Epithelial cell of esophagus (primary cell): ENCODE measurements at regions not wholly inside any gene's neighbourhood (a gene's known extent, or its start where the extent isn't known, plus 50 kb on each side); places are given as distances from the start of the nearest gene placed in this dataset.

Experiments
- DNase-seq: peaks from one replicate; pipeline ENCODE4 v3.0.0; 2010; ENCODE audit warnings: low read depth
- H3K4me3 ChIP-seq: 2 replicates; pipeline ENCODE4 v1.5.1; 2011; ENCODE audit warnings: mild to moderate bottlenecking, low read length, control low read depth
- TF ChIP-seq, protein P1 (sequence below): IDR thresholded peaks from 2 replicates; pipeline ENCODE4 v1.5.1; 2011; ENCODE audit warnings: low read depth, mild to moderate bottlenecking, low read length, control low read depth, inconsistent platforms; ENCODE audit not compliant: insufficient read depth; ENCODE audit errors: missing control alignments

DNA sequence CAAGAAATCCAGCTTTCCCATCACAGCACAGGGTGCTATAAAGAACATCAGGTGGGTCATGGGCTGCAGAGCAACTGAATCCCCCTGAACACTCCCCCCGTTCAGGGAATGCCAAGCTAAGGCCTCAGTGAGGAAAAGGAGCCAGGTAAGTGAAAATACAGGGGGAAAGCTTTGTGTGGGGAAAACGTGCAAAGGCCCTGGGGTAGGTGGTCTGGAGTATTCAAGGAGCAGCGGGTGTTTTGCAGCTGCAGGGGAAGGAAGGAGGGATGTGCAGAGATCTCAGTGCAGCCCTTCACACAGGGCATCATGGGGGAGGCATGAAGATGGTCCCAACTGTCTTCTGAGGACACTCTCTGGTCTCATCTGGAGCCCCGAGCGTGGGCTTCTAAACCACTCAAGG is 119.2 kb downstream of the ETS2 start:
- TF ChIP-seq, protein P1, sequence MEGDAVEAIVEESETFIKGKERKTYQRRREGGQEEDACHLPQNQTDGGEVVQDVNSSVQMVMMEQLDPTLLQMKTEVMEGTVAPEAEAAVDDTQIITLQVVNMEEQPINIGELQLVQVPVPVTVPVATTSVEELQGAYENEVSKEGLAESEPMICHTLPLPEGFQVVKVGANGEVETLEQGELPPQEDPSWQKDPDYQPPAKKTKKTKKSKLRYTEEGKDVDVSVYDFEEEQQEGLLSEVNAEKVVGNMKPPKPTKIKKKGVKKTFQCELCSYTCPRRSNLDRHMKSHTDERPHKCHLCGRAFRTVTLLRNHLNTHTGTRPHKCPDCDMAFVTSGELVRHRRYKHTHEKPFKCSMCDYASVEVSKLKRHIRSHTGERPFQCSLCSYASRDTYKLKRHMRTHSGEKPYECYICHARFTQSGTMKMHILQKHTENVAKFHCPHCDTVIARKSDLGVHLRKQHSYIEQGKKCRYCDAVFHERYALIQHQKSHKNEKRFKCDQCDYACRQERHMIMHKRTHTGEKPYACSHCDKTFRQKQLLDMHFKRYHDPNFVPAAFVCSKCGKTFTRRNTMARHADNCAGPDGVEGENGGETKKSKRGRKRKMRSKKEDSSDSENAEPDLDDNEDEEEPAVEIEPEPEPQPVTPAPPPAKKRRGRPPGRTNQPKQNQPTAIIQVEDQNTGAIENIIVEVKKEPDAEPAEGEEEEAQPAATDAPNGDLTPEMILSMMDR = no peak

DNA sequence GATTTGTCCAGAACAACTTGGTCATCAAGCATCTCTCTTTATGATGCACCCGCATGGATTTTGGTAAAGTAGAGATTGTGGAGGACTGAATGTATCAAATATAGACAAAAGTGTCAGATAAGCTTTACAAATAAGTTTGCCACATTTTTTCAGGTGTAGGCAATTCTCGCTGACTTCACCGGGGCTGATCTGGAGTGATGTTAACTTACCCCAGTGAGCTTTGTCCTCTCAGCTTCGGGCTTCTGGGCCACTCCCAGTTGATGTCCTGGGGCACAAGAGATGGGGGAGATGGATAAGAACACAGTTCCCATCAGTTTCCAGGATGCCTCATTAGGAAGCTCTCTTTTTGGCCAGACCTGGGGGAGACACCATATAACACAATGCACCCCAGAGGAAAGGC is 117.7 kb downstream of the ETS2 start:
- TF ChIP-seq, protein P1 = no peak
- no peak overlapping the region for H3K4me3 ChIP-seq
- no peak for DNase-seq

More for the DNA sequence above, 119.2 kb downstream of the ETS2 start:
- H3K4me3 ChIP-seq = no peak overlapping the region
- no peak for DNase-seq

DNA sequence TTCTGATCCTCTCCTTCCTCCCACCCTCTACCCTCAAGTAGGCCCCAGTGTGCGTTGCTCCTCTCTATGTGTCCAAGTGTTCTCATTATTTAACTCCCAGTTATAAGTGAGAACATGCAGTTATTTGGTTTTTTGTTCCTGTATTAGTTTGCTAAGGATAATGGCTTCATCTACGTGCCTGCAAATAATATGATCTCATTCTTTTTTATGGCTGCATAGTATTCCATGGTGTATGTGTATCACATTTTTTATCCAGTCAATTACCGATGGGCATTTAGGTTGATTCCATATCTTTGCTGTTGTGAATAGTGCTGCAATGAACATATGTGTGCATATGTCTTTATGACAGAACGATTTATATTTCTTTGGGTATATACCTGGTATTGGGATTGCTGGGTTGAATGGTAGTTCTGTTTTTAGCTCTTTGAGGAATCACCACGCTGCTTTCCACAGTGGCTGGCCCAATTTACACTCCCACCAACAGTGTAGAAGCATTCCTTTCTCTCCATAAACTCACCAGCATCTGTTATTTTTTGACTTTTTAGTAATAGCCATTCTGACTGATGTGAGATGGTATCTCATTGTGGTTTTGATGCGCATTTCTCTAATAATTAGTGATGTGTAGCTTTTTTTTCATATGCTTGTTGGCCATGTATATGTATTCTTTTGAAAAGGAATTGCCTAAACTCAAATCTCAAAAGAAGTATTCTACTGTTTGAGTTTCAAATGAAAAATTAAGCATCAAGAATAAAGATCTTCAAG is 116.9 kb downstream of the ETS2 start:
- H3K4me3 ChIP-seq = no peak overlapping the region
- DNase-seq = no peak
- TF ChIP-seq, protein P1 = no peak

DNA sequence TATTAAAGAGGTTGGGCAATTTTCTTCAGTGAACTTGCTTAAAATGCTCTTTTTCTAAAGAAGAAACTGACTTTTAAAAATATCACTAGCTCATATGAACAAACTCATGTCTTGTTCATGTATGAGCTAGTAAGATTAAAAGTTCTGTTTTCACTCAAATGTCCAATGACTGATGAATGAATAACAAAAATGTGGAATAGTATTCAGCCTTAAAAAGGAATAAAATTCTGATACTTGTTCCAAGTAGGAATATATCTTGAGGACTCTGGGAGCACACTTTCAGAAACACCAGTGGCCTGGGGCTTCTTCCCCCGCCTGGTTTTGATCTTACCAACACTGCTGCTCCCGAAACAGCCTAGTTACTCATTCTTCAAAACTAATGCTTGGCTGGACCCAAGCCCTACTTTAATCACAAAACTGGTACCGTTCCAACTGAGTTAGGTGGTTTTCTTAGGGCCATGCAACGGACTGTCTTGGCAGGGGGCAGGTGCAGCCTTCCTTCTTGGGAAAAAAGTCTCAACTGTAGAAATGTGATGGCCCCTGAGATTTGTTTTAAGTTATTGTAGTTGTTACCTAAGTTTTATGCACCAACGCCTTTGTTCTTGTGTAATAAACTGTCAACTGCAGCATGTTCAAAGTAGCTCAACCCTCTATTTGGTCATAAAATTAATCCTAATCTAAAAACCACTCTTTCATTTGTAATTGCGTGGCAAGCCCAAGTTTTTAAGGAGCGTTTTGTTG is 116.0 kb downstream of the ETS2 start:
- no peak for DNase-seq
- H3K4me3 ChIP-seq = no peak overlapping the region
- TF ChIP-seq, protein P1 = no peak

DNA sequence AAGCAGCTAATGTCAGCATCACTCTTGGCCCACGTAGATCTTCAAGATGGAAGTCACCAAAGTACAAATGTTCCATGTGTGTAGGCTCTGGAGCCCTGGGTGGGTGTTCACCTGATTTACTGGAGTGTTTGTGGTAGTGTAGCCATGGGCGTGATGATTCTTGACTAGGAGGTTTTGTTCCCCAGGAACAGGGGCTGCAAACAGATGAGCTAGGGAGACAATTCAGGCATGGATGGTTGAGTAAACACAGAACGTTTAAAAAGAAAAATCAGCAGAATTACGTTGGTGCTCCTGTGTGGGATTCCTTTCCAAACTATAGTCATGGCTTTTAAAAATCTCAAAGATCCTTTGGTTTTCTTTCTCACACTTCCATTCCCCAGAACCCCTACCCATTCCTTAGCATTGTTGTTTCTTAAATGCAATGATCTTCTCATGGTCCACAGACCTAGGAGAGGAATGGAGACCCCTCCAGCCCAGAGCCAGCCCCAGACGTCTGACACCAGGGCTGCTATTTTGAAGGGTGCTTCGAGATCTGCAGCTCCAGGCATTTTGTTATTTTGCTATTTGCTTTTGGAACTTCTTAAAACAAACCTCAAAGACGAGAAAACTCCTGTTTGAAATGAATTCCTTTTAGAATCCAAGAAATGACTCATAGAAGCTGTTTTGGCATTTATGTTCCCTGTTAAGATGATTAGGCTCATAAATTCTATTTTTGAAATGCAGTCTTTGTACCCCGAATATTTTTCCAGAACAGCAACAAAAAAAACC is 115.1 kb downstream of the ETS2 start:
- no peak for DNase-seq
- H3K4me3 ChIP-seq = no peak overlapping the region
- TF ChIP-seq, protein P1 = no peak

DNA sequence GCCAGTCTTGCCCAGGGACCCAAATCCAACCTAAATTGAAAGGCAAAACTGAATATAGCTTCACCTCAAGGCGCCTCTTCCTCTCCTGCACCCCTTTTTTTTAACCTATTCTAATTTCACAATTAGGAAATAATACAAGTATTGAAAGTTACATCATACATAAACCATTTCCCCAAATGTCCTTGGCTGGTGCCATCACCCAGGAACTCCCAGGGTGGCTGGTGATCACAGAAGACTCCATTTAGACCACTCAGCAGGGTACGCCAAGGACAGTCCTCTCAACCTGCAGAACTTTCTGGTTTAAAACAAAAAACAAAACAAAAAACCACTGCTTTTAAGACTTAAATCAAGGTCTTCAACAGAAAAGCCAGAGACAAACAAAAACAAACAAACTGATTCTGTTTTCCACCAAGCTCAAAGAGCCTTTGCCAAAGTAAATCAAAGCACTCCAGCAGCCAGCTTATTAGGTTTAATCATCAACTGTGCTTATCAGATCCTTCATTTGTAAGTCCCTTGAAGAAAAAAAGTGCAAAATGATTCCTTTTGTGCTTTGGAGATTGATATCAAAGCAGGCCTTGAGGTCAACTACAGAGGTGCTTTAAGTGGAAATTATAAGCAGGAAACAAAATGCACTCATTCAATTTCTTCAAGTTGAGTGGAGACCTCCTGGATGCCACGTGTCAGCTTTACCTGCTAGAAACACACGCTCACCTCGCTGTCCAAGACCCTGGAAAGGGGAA is 113.0 kb downstream of the ETS2 start:
- DNase-seq = no peak
- TF ChIP-seq, protein P1 = no peak
- no peak overlapping the region for H3K4me3 ChIP-seq
